B cell (primary cell): ENCODE measurements at regions not wholly inside any gene's neighbourhood (a gene's known extent, or its start where the extent isn't known, plus 50 kb on each side); places are given as distances from the start of the nearest gene placed in this dataset.

Experiments
- EZH2 ChIP-seq: IDR thresholded peaks from 2 replicates; pipeline ENCODE4 v1.6.1; 2012; ENCODE audit warnings: borderline replicate concordance, low read depth, mild to moderate bottlenecking, moderate library complexity, low read length; ENCODE audit not compliant: insufficient read depth, poor library complexity, severe bottlenecking
- TF ChIP-seq, protein P1 (sequence below): fragments of 200-600 bp; IDR thresholded peaks from one replicate; pipeline ENCODE4 v1.8.0; 2022; ENCODE audit warnings: antibody characterized with exemption, mild to moderate bottlenecking

DNA sequence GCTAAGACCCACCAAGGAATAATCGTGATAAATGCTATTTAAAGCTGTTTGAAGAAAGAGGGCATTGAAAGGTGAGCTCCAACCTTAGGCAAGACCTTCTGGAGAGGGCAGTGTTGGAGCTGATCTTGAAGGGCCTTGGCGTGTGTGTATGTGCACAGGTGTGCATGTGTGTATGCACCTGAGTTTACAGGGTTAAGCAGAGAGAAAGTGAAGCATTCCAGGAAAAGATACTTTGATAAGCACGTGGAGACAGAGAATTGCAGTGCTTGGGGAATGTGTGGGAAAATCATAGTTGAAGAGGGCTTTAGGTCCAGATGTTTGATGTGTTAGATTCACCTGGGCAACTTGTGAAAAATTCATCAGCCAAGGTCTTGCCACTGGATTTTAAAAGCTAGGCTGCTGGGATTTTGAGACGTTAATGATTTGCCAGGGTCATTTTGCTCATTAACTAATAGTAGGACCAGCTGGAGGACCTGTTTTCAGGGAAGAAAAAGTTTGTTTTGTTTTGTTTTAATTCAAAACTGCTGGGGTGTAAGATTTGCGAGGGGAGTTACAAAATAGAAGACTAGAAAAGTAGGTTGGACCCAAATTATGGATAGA lies 78.3 kb upstream of the ANKRD55 start:
- TF ChIP-seq, protein P1, sequence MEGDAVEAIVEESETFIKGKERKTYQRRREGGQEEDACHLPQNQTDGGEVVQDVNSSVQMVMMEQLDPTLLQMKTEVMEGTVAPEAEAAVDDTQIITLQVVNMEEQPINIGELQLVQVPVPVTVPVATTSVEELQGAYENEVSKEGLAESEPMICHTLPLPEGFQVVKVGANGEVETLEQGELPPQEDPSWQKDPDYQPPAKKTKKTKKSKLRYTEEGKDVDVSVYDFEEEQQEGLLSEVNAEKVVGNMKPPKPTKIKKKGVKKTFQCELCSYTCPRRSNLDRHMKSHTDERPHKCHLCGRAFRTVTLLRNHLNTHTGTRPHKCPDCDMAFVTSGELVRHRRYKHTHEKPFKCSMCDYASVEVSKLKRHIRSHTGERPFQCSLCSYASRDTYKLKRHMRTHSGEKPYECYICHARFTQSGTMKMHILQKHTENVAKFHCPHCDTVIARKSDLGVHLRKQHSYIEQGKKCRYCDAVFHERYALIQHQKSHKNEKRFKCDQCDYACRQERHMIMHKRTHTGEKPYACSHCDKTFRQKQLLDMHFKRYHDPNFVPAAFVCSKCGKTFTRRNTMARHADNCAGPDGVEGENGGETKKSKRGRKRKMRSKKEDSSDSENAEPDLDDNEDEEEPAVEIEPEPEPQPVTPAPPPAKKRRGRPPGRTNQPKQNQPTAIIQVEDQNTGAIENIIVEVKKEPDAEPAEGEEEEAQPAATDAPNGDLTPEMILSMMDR: no peak
- TF ChIP-seq EZH2: no peak
